ENCODE measurements at regions not wholly inside any gene's neighbourhood (a gene's known extent, or its start where the extent isn't known, plus 50 kb on each side); places are given as distances from the start of the nearest gene placed in this dataset.
A peak's percentile ranks its signal among the peaks of the same experiment; 100 is the strongest.

GRCh38 chrX:44096666-44097065 lies 123.5 kb upstream of the NDP start:
- H3K36me3 Mint-ChIP-seq, result no peaks in the 10 kb centered on the region
- H3K27ac Mint-ChIP-seq, result no peak overlapping the region
- DNase-seq (ENCODE audit: low spot score), result no peak
- peaks cover 0 to 7% of the 10 kb centered on the region in 2 donors for H3K27me3 Mint-ChIP-seq
- no peak for ATAC-seq
- no peaks in the 10 kb centered on the region for H3K9me3 Mint-ChIP-seq
- H3K4me3 Mint-ChIP-seq, result no peak overlapping the region
- no peaks in the 10 kb centered on the region for H3K4me1 Mint-ChIP-seq (ENCODE audit: low read depth in 2 of 2)

GRCh38 chrX:44094821-44095530 lies 121.8 kb upstream of the NDP start:
- H3K27me3 Mint-ChIP-seq, result peaks cover 0 to 12% of the 10 kb centered on the region in 2 donors
- H3K27ac Mint-ChIP-seq, result no peak overlapping the region
- no peak overlapping the region for H3K4me3 Mint-ChIP-seq
- ATAC-seq, result no peak
- no peaks in the 10 kb centered on the region for H3K4me1 Mint-ChIP-seq (ENCODE audit: low read depth in 2 of 2)
- no peaks in the 10 kb centered on the region for H3K36me3 Mint-ChIP-seq
- no peaks in the 10 kb centered on the region for H3K9me3 Mint-ChIP-seq
- no peak for DNase-seq (ENCODE audit: low spot score)

- Mint-ChIP-seq H3K4me3 (no peak overlapping the region), H3K36me3 (no peaks in the 10 kb centered on the region), H3K27ac (no peak overlapping the region), H3K9me3 (no peaks in the 10 kb centered on the region), H3K4me1 (ENCODE audit: low read depth in 2 of 2) (no peaks in the 10 kb centered on the region), H3K27me3 (peaks cover 0 to 14% of the 10 kb centered on the region in 2 donors)
- ATAC-seq (no peak), DNase-seq (ENCODE audit: low spot score) (no peak)
Observed at GRCh38 chrX:44093431-44093830, 120.2 kb upstream of the NDP start.

- Mint-ChIP-seq H3K27me3 (peaks cover 0 to 14% of the 10 kb centered on the region in 2 donors), H3K4me3 (no peak overlapping the region), H3K4me1 (ENCODE audit: low read depth in 2 of 2) (no peaks in the 10 kb centered on the region), H3K9me3 (no peaks in the 10 kb centered on the region), H3K27ac (no peak overlapping the region), H3K36me3 (no peaks in the 10 kb centered on the region)
- ATAC-seq (no peak), DNase-seq (ENCODE audit: low spot score) (no peak)
Observed at GRCh38 chrX:44092778-44093177, 119.6 kb upstream of the NDP start.

- no peaks in the 10 kb centered on the region for H3K36me3 Mint-ChIP-seq
- no peak for ATAC-seq
- H3K27me3 Mint-ChIP-seq, result peaks cover 0 to 25% of the 10 kb centered on the region in 2 donors
- peaks cover 0 to 3% of the 10 kb centered on the region in 2 donors for H3K4me1 Mint-ChIP-seq (ENCODE audit: low read depth in 2 of 2)
- H3K27ac Mint-ChIP-seq, result no peak overlapping the region
- H3K4me3 Mint-ChIP-seq, result no peak overlapping the region
- DNase-seq (ENCODE audit: low spot score), result no peak
- H3K9me3 Mint-ChIP-seq, result no peaks in the 10 kb centered on the region
Observed at GRCh38 chrX:44088510-44089144, 115.4 kb upstream of the NDP start.

- H3K27ac Mint-ChIP-seq, result no peak overlapping the region
- peaks cover 8 to 26% of the 10 kb centered on the region in 2 donors for H3K27me3 Mint-ChIP-seq
- H3K4me3 Mint-ChIP-seq, result no peak overlapping the region
- H3K36me3 Mint-ChIP-seq, result no peaks in the 10 kb centered on the region
- H3K4me1 Mint-ChIP-seq (ENCODE audit: low read depth in 2 of 2), result peaks cover 0 to 3% of the 10 kb centered on the region in 2 donors
- ATAC-seq, result no peak
- DNase-seq (ENCODE audit: low spot score), result no peak
- no peaks in the 10 kb centered on the region for H3K9me3 Mint-ChIP-seq
Observed at GRCh38 chrX:44085209-44085608, 112.0 kb upstream of the NDP start.

GRCh38 chrX:44082829-44083228 lies 109.6 kb upstream of the NDP start:
- Mint-ChIP-seq H3K4me1 (ENCODE audit: low read depth in 2 of 2) (peaks cover 0 to 3% of the 10 kb centered on the region in 2 donors), H3K27me3 (peaks cover 8 to 19% of the 10 kb centered on the region in 2 donors), H3K36me3 (no peaks in the 10 kb centered on the region), H3K27ac (no peak overlapping the region), H3K9me3 (no peaks in the 10 kb centered on the region), H3K4me3 (no peak overlapping the region)
- ATAC-seq (no peak), DNase-seq (ENCODE audit: low spot score) (no peak)

GRCh38 chrX:44080083-44080482 lies 106.9 kb upstream of the NDP start:
- Mint-ChIP-seq H3K9me3 (no peaks in the 10 kb centered on the region), H3K27me3 (peaks cover 8 to 19% of the 10 kb centered on the region in 2 donors), H3K36me3 (no peaks in the 10 kb centered on the region), H3K4me3 (no peak overlapping the region), H3K4me1 (ENCODE audit: low read depth in 2 of 2) (peaks cover 0 to 3% of the 10 kb centered on the region in 2 donors), H3K27ac (no peak overlapping the region)
- DNase-seq (ENCODE audit: low spot score) (no peak), ATAC-seq (peak in 1 of 2 donors; percentile 61)

- H3K36me3 Mint-ChIP-seq, result no peaks in the 10 kb centered on the region
- H3K9me3 Mint-ChIP-seq, result no peaks in the 10 kb centered on the region
- no peak for ATAC-seq
- H3K27me3 Mint-ChIP-seq, result peaks cover 0 to 20% of the 10 kb centered on the region in 2 donors
- no peak overlapping the region for H3K4me3 Mint-ChIP-seq
- H3K4me1 Mint-ChIP-seq (ENCODE audit: low read depth in 2 of 2), result no peaks in the 10 kb centered on the region
- DNase-seq (ENCODE audit: low spot score), result no peak
- no peak overlapping the region for H3K27ac Mint-ChIP-seq
Observed at GRCh38 chrX:44072631-44073030, 99.4 kb upstream of the NDP start.

- no peaks in the 10 kb centered on the region for H3K4me1 Mint-ChIP-seq (ENCODE audit: low read depth in 2 of 2)
- no peaks in the 10 kb centered on the region for H3K9me3 Mint-ChIP-seq
- no peak for ATAC-seq
- DNase-seq (ENCODE audit: low spot score), result no peak
- H3K36me3 Mint-ChIP-seq, result no peaks in the 10 kb centered on the region
- no peak overlapping the region for H3K27ac Mint-ChIP-seq
- no peak overlapping the region for H3K4me3 Mint-ChIP-seq
- peaks cover 0 to 17% of the 10 kb centered on the region in 2 donors for H3K27me3 Mint-ChIP-seq
Observed at GRCh38 chrX:44071847-44072551, 98.8 kb upstream of the NDP start.

GRCh38 chrX:44071070-44071645 lies 98.0 kb upstream of the NDP start:
- no peak for ATAC-seq
- Mint-ChIP-seq H3K27ac (no peak overlapping the region), H3K4me3 (no peak overlapping the region)

GRCh38 chrX:44068043-44068442 lies 94.9 kb upstream of the NDP start:
- Mint-ChIP-seq H3K4me3 (no peak overlapping the region), H3K27ac (no peak overlapping the region), H3K9me3 (no peaks in the 10 kb centered on the region), H3K36me3 (no peaks in the 10 kb centered on the region), H3K27me3 (peaks cover 0 to 11% of the 10 kb centered on the region in 2 donors), H3K4me1 (ENCODE audit: low read depth in 2 of 2) (no peaks in the 10 kb centered on the region)
- DNase-seq (ENCODE audit: low spot score), result no peak
- ATAC-seq, result no peak

More at GRCh38 chrX:44071070-44071645, 98.0 kb upstream of the NDP start:
- H3K27me3 Mint-ChIP-seq, result peaks cover 0 to 18% of the 10 kb centered on the region in 2 donors
- DNase-seq (ENCODE audit: low spot score), result no peak
- H3K4me1 Mint-ChIP-seq (ENCODE audit: low read depth in 2 of 2), result no peaks in the 10 kb centered on the region
- H3K36me3 Mint-ChIP-seq, result no peaks in the 10 kb centered on the region
- H3K9me3 Mint-ChIP-seq, result no peaks in the 10 kb centered on the region

GRCh38 chrX:44063606-44064005 lies 90.4 kb upstream of the NDP start:
- Mint-ChIP-seq H3K9me3 (no peaks in the 10 kb centered on the region), H3K27ac (no peak overlapping the region), H3K36me3 (no peaks in the 10 kb centered on the region), H3K4me1 (ENCODE audit: low read depth in 2 of 2) (no peaks in the 10 kb centered on the region), H3K4me3 (no peak overlapping the region), H3K27me3 (peaks cover 0 to 12% of the 10 kb centered on the region in 2 donors)
- DNase-seq (ENCODE audit: low spot score), result no peak
- ATAC-seq, result no peak

GRCh38 chrX:44062840-44063239 lies 89.7 kb upstream of the NDP start:
- no peak overlapping the region for H3K27ac Mint-ChIP-seq
- H3K4me3 Mint-ChIP-seq, result no peak overlapping the region
- no peaks in the 10 kb centered on the region for H3K36me3 Mint-ChIP-seq
- ATAC-seq, result no peak
- peaks cover 0 to 15% of the 10 kb centered on the region in 2 donors for H3K27me3 Mint-ChIP-seq
- H3K9me3 Mint-ChIP-seq, result no peaks in the 10 kb centered on the region
- no peaks in the 10 kb centered on the region for H3K4me1 Mint-ChIP-seq (ENCODE audit: low read depth in 2 of 2)
- DNase-seq (ENCODE audit: low spot score), result no peak
